ENCODE measurements at regions not wholly inside any gene's neighbourhood (a gene's known extent, or its start where the extent isn't known, plus 50 kb on each side); places are given as distances from the start of the nearest gene placed in this dataset.
"Not testable (repeated sequence)": the region's sequence is repeated elsewhere in the genome, so short reads cannot be mapped to it uniquely, and the experiment has no call there.

DNA sequence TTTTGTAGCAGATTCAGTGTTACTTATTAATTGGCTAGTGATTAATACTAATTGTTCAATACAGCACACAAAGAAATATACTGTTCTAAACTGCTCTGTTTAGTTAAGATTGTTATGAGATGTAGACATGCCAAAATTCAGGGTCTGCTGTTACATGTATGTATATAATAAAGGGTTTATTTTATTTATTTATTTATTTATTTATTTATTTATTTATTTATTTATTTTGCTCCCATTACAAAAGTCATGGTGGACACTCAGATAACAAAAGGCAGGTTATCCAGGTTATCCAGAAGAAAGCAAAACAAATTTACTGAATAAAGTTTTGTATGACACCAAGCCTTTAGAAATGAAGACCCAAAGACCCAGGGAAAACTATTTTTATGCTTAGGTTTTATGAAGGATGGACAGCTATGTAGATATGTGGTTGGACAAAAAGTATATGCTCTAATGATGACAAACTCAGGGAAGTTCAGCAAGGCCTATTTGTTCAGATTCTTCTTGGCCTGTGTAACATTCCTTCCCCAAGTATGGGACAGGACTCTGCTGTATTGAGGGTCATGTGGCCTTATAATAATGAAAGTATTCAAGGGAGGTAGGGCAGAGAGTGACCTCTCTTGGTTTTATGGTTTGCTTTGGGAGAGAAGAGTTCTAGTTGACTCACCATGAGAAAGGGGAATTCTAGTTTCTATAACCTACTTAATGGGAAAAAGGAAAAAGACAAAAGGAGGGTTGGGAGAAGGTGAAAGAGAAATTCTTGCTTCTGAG is 1056.8 kb downstream of the ROBO2 start:
- DNase-seq (ENCODE audit: low read depth): peak; percentile 11
- POLR2A ChIA-PET: no interaction called here

DNA sequence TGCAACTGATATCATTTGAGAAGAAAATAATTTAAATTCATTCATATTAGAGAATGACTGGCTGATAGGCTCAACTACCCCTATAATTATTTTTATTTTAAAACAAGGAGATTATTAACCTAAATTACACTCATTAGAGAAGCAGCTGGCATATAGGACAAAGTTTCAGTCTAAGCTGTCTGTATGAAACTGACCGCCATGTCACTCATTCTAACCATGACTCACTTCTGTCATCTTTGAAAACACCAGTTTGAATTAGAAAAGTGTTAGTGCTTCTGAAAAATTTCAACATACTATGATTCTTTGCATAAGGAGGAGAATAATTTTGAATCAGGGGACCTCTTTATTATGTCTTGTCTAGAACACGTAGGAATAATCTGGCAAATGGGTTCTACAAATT is 1058.5 kb downstream of the ROBO2 start:
- DNase-seq (ENCODE audit: low read depth): no peak
- ChIA-PET CTCF (no interaction called here), POLR2A (no interaction called here)
- no peaks in the 10 kb centered on the region for H3K36me3 ChIP-seq (ENCODE audit: control insufficient read depth, insufficient read depth, low read length)
- TF ChIP-seq, protein P1, sequence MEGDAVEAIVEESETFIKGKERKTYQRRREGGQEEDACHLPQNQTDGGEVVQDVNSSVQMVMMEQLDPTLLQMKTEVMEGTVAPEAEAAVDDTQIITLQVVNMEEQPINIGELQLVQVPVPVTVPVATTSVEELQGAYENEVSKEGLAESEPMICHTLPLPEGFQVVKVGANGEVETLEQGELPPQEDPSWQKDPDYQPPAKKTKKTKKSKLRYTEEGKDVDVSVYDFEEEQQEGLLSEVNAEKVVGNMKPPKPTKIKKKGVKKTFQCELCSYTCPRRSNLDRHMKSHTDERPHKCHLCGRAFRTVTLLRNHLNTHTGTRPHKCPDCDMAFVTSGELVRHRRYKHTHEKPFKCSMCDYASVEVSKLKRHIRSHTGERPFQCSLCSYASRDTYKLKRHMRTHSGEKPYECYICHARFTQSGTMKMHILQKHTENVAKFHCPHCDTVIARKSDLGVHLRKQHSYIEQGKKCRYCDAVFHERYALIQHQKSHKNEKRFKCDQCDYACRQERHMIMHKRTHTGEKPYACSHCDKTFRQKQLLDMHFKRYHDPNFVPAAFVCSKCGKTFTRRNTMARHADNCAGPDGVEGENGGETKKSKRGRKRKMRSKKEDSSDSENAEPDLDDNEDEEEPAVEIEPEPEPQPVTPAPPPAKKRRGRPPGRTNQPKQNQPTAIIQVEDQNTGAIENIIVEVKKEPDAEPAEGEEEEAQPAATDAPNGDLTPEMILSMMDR (IDR thresholded peaks at IDR 0.05; ENCODE audit: insufficient read depth, low read depth, low read length): no peak
- no peak overlapping the region for H3K4me3 ChIP-seq (ENCODE audit: low read depth, low read length)
- H3K27me3 ChIP-seq (ENCODE audit: control insufficient read depth, insufficient read depth, low read length): no peaks in the 10 kb centered on the region

More for the DNA sequence above, 1056.8 kb downstream of the ROBO2 start:
- Histone ChIP-seq H3K27me3 (ENCODE audit: control insufficient read depth, insufficient read depth, low read length) (no peaks in the 10 kb centered on the region), H3K36me3 (ENCODE audit: control insufficient read depth, insufficient read depth, low read length) (no peaks in the 10 kb centered on the region), H3K4me3 (ENCODE audit: low read depth, low read length) (no peak overlapping the region)
- CTCF ChIA-PET: no interaction called here
- TF ChIP-seq, protein P1 (IDR thresholded peaks at IDR 0.05; ENCODE audit: insufficient read depth, low read depth, low read length): no peak

GRCh38 chr3:78101384-78101783 is 1061.5 kb downstream of the ROBO2 start:
- ChIA-PET POLR2A (no interaction called here), CTCF (no interaction called here)
- DNase-seq (ENCODE audit: low read depth): peak; percentile 57
- TF ChIP-seq, protein P1 (IDR thresholded peaks at IDR 0.05; ENCODE audit: insufficient read depth, low read depth, low read length): no peak
- Histone ChIP-seq H3K27me3 (ENCODE audit: control insufficient read depth, insufficient read depth, low read length) (no peaks in the 10 kb centered on the region), H3K36me3 (ENCODE audit: control insufficient read depth, insufficient read depth, low read length) (no peaks in the 10 kb centered on the region), H3K4me3 (ENCODE audit: low read depth, low read length) (no peak overlapping the region)

GRCh38 chr3:78108269-78108961 is 1068.5 kb downstream of the ROBO2 start:
- H3K36me3 ChIP-seq (ENCODE audit: control insufficient read depth, insufficient read depth, low read length); H3K27me3 ChIP-seq (ENCODE audit: control insufficient read depth, insufficient read depth, low read length); CTCF ChIA-PET; DNase-seq (ENCODE audit: low read depth); POLR2A ChIA-PET; H3K4me3 ChIP-seq (ENCODE audit: low read depth, low read length): not testable (repeated sequence)

GRCh38 chr3:78112291-78113010 is 1072.6 kb downstream of the ROBO2 start:
- TF ChIP-seq, protein P1 (IDR thresholded peaks at IDR 0.05; ENCODE audit: insufficient read depth, low read depth, low read length): no peak
- no peak for DNase-seq (ENCODE audit: low read depth)
- Histone ChIP-seq H3K4me3 (ENCODE audit: low read depth, low read length) (no peak overlapping the region), H3K36me3 (ENCODE audit: control insufficient read depth, insufficient read depth, low read length) (no peaks in the 10 kb centered on the region), H3K27me3 (ENCODE audit: control insufficient read depth, insufficient read depth, low read length) (no peaks in the 10 kb centered on the region)
- ChIA-PET POLR2A (no interaction called here), CTCF (no interaction called here)
